Hematopoietic multipotent progenitor cell treated with erythropoietin and hydrocortisone succinate and interleukin-3 and kit ligand, for 15 days (in vitro differentiated cells): ENCODE measurements at regions not wholly inside any gene's neighbourhood (a gene's known extent, or its start where the extent isn't known, plus 50 kb on each side); places are given as distances from the start of the nearest gene placed in this dataset.
"Not testable (repeated sequence)": the region's sequence is repeated elsewhere in the genome, so short reads cannot be mapped to it uniquely, and the experiment has no call there.

ENCODE experiments used
- DNase-seq: peaks from one replicate; pipeline ENCODE4 v3.0.0-alpha.2; 2015; ENCODE audit warnings: low spot score

- DNase-seq = no peak
Observed at GRCh38 chr7:34392972-34393371, 265.0 kb upstream of the NPSR1 start.

GRCh38 chr7:34396437-34397064, 261.5 kb upstream of the NPSR1 start:
- no peak for DNase-seq

- no peak for DNase-seq
Observed at GRCh38 chr7:34401776-34402175, 256.2 kb upstream of the NPSR1 start.

GRCh38 chr7:34406848-34407530, 251.0 kb upstream of the NPSR1 start:
- no peak for DNase-seq

- no peak for DNase-seq
Observed at GRCh38 chr7:34407586-34407985, 250.4 kb upstream of the NPSR1 start.

- no peak for DNase-seq
Observed at GRCh38 chr7:34417781-34418180, 240.2 kb upstream of the NPSR1 start.

- no peak for DNase-seq
Observed at GRCh38 chr7:34421526-34421925, 236.5 kb upstream of the NPSR1 start.

GRCh38 chr7:34425194-34425593, 232.8 kb upstream of the NPSR1 start:
- DNase-seq = no peak

GRCh38 chr7:34425631-34426384, 232.2 kb upstream of the NPSR1 start:
- no peak for DNase-seq

- no peak for DNase-seq
Observed at GRCh38 chr7:34430456-34430855, 227.6 kb upstream of the NPSR1 start.

GRCh38 chr7:34438436-34438835, 219.6 kb upstream of the NPSR1 start:
- DNase-seq = no peak

- no peak for DNase-seq
Observed at GRCh38 chr7:34445653-34446052, 212.4 kb upstream of the NPSR1 start.

- not testable (repeated sequence) for DNase-seq
Observed at GRCh38 chr7:34448531-34448930, 209.5 kb upstream of the NPSR1 start.

GRCh38 chr7:34449765-34450164, 208.3 kb upstream of the NPSR1 start:
- DNase-seq = no peak

- DNase-seq = no peak
Observed at GRCh38 chr7:34451183-34451582, 206.8 kb upstream of the NPSR1 start.

GRCh38 chr7:34451923-34452322, 206.1 kb upstream of the NPSR1 start:
- no peak for DNase-seq

GRCh38 chr7:34452363-34452762, 205.7 kb upstream of the NPSR1 start:
- no peak for DNase-seq

- no peak for DNase-seq
Observed at GRCh38 chr7:34453150-34453549, 204.9 kb upstream of the NPSR1 start.

- no peak for DNase-seq
Observed at GRCh38 chr7:34454381-34454780, 203.6 kb upstream of the NPSR1 start.

GRCh38 chr7:34457329-34457728, 200.7 kb upstream of the NPSR1 start:
- DNase-seq = no peak

- no peak for DNase-seq
Observed at GRCh38 chr7:34463830-34464229, 194.2 kb upstream of the NPSR1 start.

GRCh38 chr7:34471844-34472243, 186.2 kb upstream of the NPSR1 start:
- DNase-seq = no peak

GRCh38 chr7:34486371-34486770, 171.6 kb upstream of the NPSR1 start:
- DNase-seq = no peak
